Ovary (tissue), 7 donors: ENCODE measurements at regions not wholly inside any gene's neighbourhood (a gene's known extent, or its start where the extent isn't known, plus 50 kb on each side); places are given as distances from the start of the nearest gene placed in this dataset.
"Not testable (repeated sequence)": the region's sequence is repeated elsewhere in the genome, so short reads cannot be mapped to it uniquely, and the experiment has no call there.

Experiments used
- DNase-seq, 5 donors: peaks; one replicate each; pipeline ENCODE4 v3.0.0-alpha.2; 2019 to 2020
- H3K27ac ChIP-seq, 2 donors: fragments of 200-600 bp; one replicate each; pipeline versions ENCODE4 v1.5.1 to v1.8.0; 2019 to 2022
- H3K27me3 ChIP-seq: fragments of 200-600 bp; one replicate; pipeline ENCODE4 v1.8.0; 2022
- H3K36me3 ChIP-seq: fragments of 200-600 bp; sonication (generic); one replicate; pipeline ENCODE4 v1.5.1; 2019
- H3K4me1 ChIP-seq: one replicate; pipeline ENCODE4 v1.8.1; 2013; ENCODE audit warnings: mild to moderate bottlenecking, moderate library complexity; ENCODE audit not compliant: insufficient read depth
- H3K4me3 ChIP-seq: fragments of 200-600 bp; sonication (generic); one replicate; pipeline ENCODE4 v1.5.1; 2017
- H3K9me3 ChIP-seq, 2 donors: fragments of 200-600 bp in 1 of 2; sonication (generic) in 1 of 2; one replicate each; pipeline versions ENCODE4 v1.5.1 to v1.8.1; 2013 to 2019; ENCODE audit warnings: mild to moderate bottlenecking in 1 of 2, moderate library complexity in 1 of 2
- EP300 ChIP-seq: sonication (generic); formaldehyde crosslinking; IDR thresholded peaks from one replicate; pipeline ENCODE4 v1.6.1; 2017; ENCODE audit warnings: antibody characterized with exemption
- POLR2A ChIP-seq: fragments of 450-650 bp; IDR thresholded peaks from one replicate; pipeline ENCODE4 v1.6.1; 2017; ENCODE audit warnings: antibody characterized with exemption, mild to moderate bottlenecking, moderate library complexity
- WGBS, 3 donors: extraction: QIAGEN DNeasy Blood & Tissue Kit in 1 of 3; methylation state at CpG; one replicate each; pipeline versions ENCODE4 v1.1.5 to v1.1.7; 2013 to 2017; 5-methylcytosine and 5-hydroxymethylcytosine counted together
- intact Hi-C, 4 donors: fragments of 100-400 bp; cut with DNase I; formaldehyde crosslinking; loops; one replicate each; pipeline versions ENCODE4 v1.11.0 to v1.15.1; 2022 to 2023
- TF ChIP-seq, protein P1 (sequence below), 3 donors: fragments of 450-650 bp in 2 of 3; fragments of 200-600 bp in 1 of 3; IDR thresholded peaks; one replicate each; pipeline versions ENCODE4 v1.5.1 to v1.8.0; 2016 to 2022; ENCODE audit warnings: antibody characterized with exemption in 3 of 3, mild to moderate bottlenecking in 1 of 3
- donor health status: DM: no; HTN: no; CAD: no; lungs with moderate emphysema.
- donor health status: DM: no; HTN: no; CAD: no.
- donor health status: Bipolar disorder and iron deficiency.
- donor health status: DM: no; HTN: no; CAD: no.
- donor health status: DM: yes; HTN: yes; CAD: no.

DNA sequence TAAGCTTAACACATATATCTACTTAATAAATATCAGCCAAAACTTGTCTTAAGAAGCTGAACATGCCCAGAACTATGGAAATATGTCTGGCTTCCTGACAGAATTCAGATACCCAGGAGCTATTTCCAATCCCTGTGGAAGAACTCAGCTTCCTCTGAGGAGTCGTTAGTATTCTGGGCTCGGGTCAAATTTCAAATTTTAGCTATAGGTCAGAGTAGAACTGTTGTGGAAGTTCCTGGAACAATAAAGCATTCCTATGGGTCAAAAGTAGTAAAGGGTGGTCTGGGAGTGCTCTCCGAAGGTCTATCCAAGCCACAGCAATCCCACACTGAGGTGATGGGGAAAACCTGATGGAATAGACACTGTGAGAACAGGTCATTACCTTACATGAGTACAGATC, 342.7 kb upstream of the CHST9 start:
- WGBS, 3 donors = 32 to 35% (median 34%) methylated on average over 3 of the region's 3 CpGs
- H3K4me3 ChIP-seq = no peak overlapping the region
- intact Hi-C loops = no loop called here

DNA sequence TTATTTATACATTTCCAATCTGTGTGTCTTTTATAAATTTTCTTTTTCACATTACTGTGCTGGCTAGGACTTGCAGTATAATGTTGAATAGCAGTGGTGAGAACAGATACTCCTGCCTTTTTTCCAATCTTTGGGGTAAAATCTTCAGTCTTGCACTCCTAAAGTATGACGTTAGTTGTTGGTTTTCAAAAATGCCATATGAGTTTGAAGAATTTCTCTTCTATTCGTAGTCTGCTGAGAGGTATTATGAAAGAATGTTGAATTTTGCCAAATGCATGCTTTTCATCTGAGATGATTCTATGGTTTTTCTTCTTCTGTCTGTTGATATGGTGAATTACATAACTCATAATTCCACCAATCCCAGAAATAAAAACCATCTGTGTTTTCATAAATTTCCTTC, 335.3 kb upstream of the CHST9 start:
- Histone ChIP-seq H3K9me3 (no peaks in the 10 kb centered on the region), H3K4me1 (no peaks in the 10 kb centered on the region), H3K27ac (no peak overlapping the region), H3K4me3 (no peak overlapping the region), H3K27me3 (no peaks in the 10 kb centered on the region), H3K36me3 (no peaks in the 10 kb centered on the region)
- no peak for DNase-seq
- intact Hi-C loops = no loop called here
- TF ChIP-seq, protein P1, sequence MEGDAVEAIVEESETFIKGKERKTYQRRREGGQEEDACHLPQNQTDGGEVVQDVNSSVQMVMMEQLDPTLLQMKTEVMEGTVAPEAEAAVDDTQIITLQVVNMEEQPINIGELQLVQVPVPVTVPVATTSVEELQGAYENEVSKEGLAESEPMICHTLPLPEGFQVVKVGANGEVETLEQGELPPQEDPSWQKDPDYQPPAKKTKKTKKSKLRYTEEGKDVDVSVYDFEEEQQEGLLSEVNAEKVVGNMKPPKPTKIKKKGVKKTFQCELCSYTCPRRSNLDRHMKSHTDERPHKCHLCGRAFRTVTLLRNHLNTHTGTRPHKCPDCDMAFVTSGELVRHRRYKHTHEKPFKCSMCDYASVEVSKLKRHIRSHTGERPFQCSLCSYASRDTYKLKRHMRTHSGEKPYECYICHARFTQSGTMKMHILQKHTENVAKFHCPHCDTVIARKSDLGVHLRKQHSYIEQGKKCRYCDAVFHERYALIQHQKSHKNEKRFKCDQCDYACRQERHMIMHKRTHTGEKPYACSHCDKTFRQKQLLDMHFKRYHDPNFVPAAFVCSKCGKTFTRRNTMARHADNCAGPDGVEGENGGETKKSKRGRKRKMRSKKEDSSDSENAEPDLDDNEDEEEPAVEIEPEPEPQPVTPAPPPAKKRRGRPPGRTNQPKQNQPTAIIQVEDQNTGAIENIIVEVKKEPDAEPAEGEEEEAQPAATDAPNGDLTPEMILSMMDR (IDR thresholded peaks at IDR 0.05) = no peak
- TF ChIP-seq POLR2A (no peak), EP300 (no peak)
- 26 to 46% (median 36%) methylated on average over 2 of the region's 2 CpGs for WGBS, 3 donors

More for the DNA sequence above, 342.7 kb upstream of the CHST9 start:
- no peak overlapping the region for H3K27ac ChIP-seq
- TF ChIP-seq, protein P1 (IDR thresholded peaks at IDR 0.05) = no peak
- TF ChIP-seq EP300 (no peak), POLR2A (no peak)
- no peaks in the 10 kb centered on the region for H3K36me3 ChIP-seq
- H3K4me1 ChIP-seq = no peaks in the 10 kb centered on the region
- H3K27me3 ChIP-seq = no peaks in the 10 kb centered on the region
- no peak for DNase-seq
- H3K9me3 ChIP-seq = no peaks in the 10 kb centered on the region

GRCh38 chr18:27510036-27510633, 325.0 kb upstream of the CHST9 start:
- WGBS, 3 donors = 77 to 85% (median 82%) methylated on average over 21 of the region's 21 CpGs
- H3K27me3 ChIP-seq, H3K36me3 ChIP-seq, H3K4me3 ChIP-seq, intact Hi-C loops, DNase-seq, H3K4me1 ChIP-seq, H3K9me3 ChIP-seq, H3K27ac ChIP-seq: not testable (repeated sequence)

GRCh38 chr18:27501671-27502070, 316.6 kb upstream of the CHST9 start:
- TF ChIP-seq EP300 (no peak), POLR2A (no peak)
- TF ChIP-seq, protein P1 (IDR thresholded peaks at IDR 0.05) = no peak

DNA sequence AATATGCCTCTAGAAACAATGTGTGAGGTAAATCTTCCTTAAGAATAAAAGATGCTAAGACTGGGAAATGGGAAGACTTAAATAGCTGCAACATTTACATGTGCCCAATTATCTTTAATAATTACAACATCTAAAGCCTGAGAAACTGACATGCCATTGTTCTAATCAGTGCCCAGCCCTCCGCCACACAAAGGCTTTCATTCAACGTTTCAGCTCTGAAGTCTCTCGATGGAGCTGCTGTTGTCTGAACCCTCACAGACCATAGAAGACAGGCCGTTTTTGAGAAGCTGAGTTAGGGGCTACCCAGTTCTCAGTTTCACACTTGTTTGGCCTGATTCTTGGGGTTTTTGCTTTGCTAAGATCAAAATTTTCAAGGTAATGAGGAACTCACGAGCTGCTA, 315.4 kb upstream of the CHST9 start:
- Histone ChIP-seq H3K4me3 (no peak overlapping the region), H3K27ac (no peak overlapping the region), H3K9me3 (no peaks in the 10 kb centered on the region), H3K4me1 (no peaks in the 10 kb centered on the region), H3K36me3 (no peaks in the 10 kb centered on the region), H3K27me3 (no peaks in the 10 kb centered on the region)
- TF ChIP-seq, protein P1 (IDR thresholded peaks at IDR 0.05) = no peak
- TF ChIP-seq POLR2A = no peak
- no peak for TF ChIP-seq EP300
- DNase-seq = no peak
- 83 to 85% (median 84%) methylated on average over 5 of the region's 5 CpGs for WGBS, 3 donors
- intact Hi-C loops = no loop called here

More at GRCh38 chr18:27501671-27502070, 316.6 kb upstream of the CHST9 start:
- no peak overlapping the region for H3K27ac ChIP-seq
- DNase-seq = no peak
- no peaks in the 10 kb centered on the region for H3K9me3 ChIP-seq
- WGBS, 3 donors = 82 to 89% (median 88%) methylated on average over 4 of the region's 4 CpGs
- H3K27me3 ChIP-seq = no peaks in the 10 kb centered on the region
- no peaks in the 10 kb centered on the region for H3K36me3 ChIP-seq
- no peak overlapping the region for H3K4me3 ChIP-seq
- no peaks in the 10 kb centered on the region for H3K4me1 ChIP-seq
- intact Hi-C loops = no loop called here
